ENCODE measurements at regions not wholly inside any gene's neighbourhood (a gene's known extent, or its start where the extent isn't known, plus 50 kb on each side); places are given as distances from the start of the nearest gene placed in this dataset.

- H3K36me3 ChIP-seq (replicated peaks in 1 of 2), result no peaks in the 10 kb centered on the region
- intact Hi-C loops (cut with DNase I), result no loop called here
- DNase-seq, result no peak
- TF ChIP-seq POLR2A (IDR thresholded peaks at IDR 0.05) (no peak), CTCF (IDR thresholded peaks at IDR 0.05) (no peak)
- no peaks in the 10 kb centered on the region for H3K9me3 ChIP-seq (replicated peaks in 1 of 3)
- no peaks in the 10 kb centered on the region for H3K27me3 ChIP-seq
- H3K4me1 ChIP-seq (replicated peaks in 1 of 2), result no peaks in the 10 kb centered on the region
- WGBS, 4 donors, result 73 to 85% (median 78%) methylated on average over 2 of the region's 2 CpGs
- H3K27ac ChIP-seq, result no peak overlapping the region
- H3K4me3 ChIP-seq, result no peak overlapping the region
These were observed 551.7 kb downstream of the MAT2B start for GRCh38 chr5:164057121-164057520.

- H3K36me3 ChIP-seq (replicated peaks in 1 of 2), result no peaks in the 10 kb centered on the region
- WGBS, 4 donors, result 68 to 82% (median 72%) methylated on average over 3 of the region's 3 CpGs
- no peak overlapping the region for H3K4me3 ChIP-seq
- no peaks in the 10 kb centered on the region for H3K27me3 ChIP-seq
- intact Hi-C loops (cut with DNase I), result no loop called here
- DNase-seq, result no peak
- H3K9me3 ChIP-seq (replicated peaks in 1 of 3), result no peaks in the 10 kb centered on the region
- H3K4me1 ChIP-seq (replicated peaks in 1 of 2), result no peaks in the 10 kb centered on the region
- no peak for TF ChIP-seq POLR2A (IDR thresholded peaks at IDR 0.05)
- H3K27ac ChIP-seq, result no peak overlapping the region
These were observed 553.2 kb downstream of the MAT2B start for GRCh38 chr5:164058621-164059020.

- DNase-seq, result no peak
- Histone ChIP-seq H3K4me3 (no peak overlapping the region), H3K4me1 (replicated peaks in 1 of 2) (no peaks in the 10 kb centered on the region), H3K9me3 (replicated peaks in 1 of 3) (no peaks in the 10 kb centered on the region), H3K27ac (no peak overlapping the region), H3K27me3 (no peaks in the 10 kb centered on the region), H3K36me3 (replicated peaks in 1 of 2) (no peaks in the 10 kb centered on the region)
- intact Hi-C loops (cut with DNase I), result no loop called here
- WGBS, 4 donors, result 58 to 79% (median 71%) methylated on average over 2 of the region's 2 CpGs
- TF ChIP-seq CTCF (IDR thresholded peaks at IDR 0.05) (no peak), POLR2A (IDR thresholded peaks at IDR 0.05) (no peak)
These were observed 554.1 kb downstream of the MAT2B start for GRCh38 chr5:164059471-164059870.

GRCh38 chr5:164060786-164061355 is 555.5 kb downstream of the MAT2B start:
- Histone ChIP-seq H3K4me1 (replicated peaks in 1 of 2) (no peaks in the 10 kb centered on the region), H3K36me3 (replicated peaks in 1 of 2) (no peaks in the 10 kb centered on the region), H3K4me3 (no peak overlapping the region), H3K27ac (no peak overlapping the region), H3K9me3 (replicated peaks in 1 of 3) (no peaks in the 10 kb centered on the region), H3K27me3 (no peaks in the 10 kb centered on the region)
- intact Hi-C loops (cut with DNase I), result no loop called here
- no peak for TF ChIP-seq CTCF (IDR thresholded peaks at IDR 0.05)
- TF ChIP-seq POLR2A (IDR thresholded peaks at IDR 0.05), result no peak
- 68 to 73% (median 72%) methylated on average over 3 of the region's 3 CpGs for WGBS, 4 donors
- no peak for DNase-seq

GRCh38 chr5:164062304-164062703 is 556.9 kb downstream of the MAT2B start:
- 31 to 50% (median 46%) methylated on average over 3 of the region's 3 CpGs for WGBS, 4 donors
- no peaks in the 10 kb centered on the region for H3K9me3 ChIP-seq (replicated peaks in 1 of 3)
- H3K27me3 ChIP-seq, result no peaks in the 10 kb centered on the region
- DNase-seq, result no peak
- no peak for TF ChIP-seq CTCF (IDR thresholded peaks at IDR 0.05)
- no peak for TF ChIP-seq POLR2A (IDR thresholded peaks at IDR 0.05)
- H3K27ac ChIP-seq, result no peak overlapping the region
- intact Hi-C loops (cut with DNase I), result no loop called here
- H3K36me3 ChIP-seq (replicated peaks in 1 of 2), result no peaks in the 10 kb centered on the region
- no peaks in the 10 kb centered on the region for H3K4me1 ChIP-seq (replicated peaks in 1 of 2)
- H3K4me3 ChIP-seq, result no peak overlapping the region
